ENCODE measurements at regions not wholly inside any gene's neighbourhood (a gene's known extent, or its start where the extent isn't known, plus 50 kb on each side); places are given as distances from the start of the nearest gene placed in this dataset.

DNA sequence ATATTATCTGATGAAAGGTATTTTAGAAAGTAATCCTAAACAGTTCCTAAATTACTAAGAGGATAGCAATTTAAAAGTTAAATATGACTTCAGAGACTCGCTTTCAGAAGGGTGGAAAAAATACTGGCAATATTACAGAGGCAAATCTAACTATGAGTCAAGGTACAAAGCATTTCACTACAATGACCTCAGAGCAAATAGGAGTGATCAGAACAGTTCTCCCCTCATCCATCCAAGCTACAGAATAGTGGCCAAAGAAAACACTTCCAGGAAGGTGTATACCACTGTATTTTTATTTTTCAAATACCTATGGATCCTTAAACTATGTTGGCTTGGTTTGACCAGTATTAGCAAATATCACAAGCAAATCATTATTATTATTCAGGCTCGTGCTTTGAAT lies 112.8 kb upstream of the ODAD2 start:
- no peak for ATAC-seq
- Histone ChIP-seq H3K4me3 (no peak overlapping the region), H3K4me2 (no peak overlapping the region), H3K4me1 (no peaks in the 10 kb centered on the region), H3K9me3 (no peaks in the 10 kb centered on the region), H3K27ac (no peak overlapping the region)
- 3% methylated on average over 2 of the region's 2 CpGs for WGBS (ENCODE audit: missing lambda C conversion rate)
- DNase-seq (ENCODE audit: low read depth in 1 of 2, low spot score in 1 of 2), result no peak
- TF ChIP-seq RARB (CRISPR knock-in tag; IDR thresholded peaks at IDR 0.05) (no peak), EHMT2 (IDR thresholded peaks at IDR 0.05; ENCODE audit: low read depth) (no peak), PHF8 (IDR thresholded peaks at IDR 0.05; ENCODE audit: borderline replicate concordance, low read depth) (no peak), RFX5 (IDR thresholded peaks at IDR 0.05) (no peak), BHLHE40 (IDR thresholded peaks at IDR 0.05; ENCODE audit: low read depth, low read length) (no peak), HEYL (CRISPR knock-in tag; IDR thresholded peaks at IDR 0.05) (no peak), GATA3 (IDR thresholded peaks at IDR 0.05; ENCODE audit: borderline replicate concordance) (no peak), RNF2 (IDR thresholded peaks at IDR 0.05; ENCODE audit: borderline replicate concordance, low read depth) (no peak), SMC3 (IDR thresholded peaks at IDR 0.05) (no peak), SREBF2 (IDR thresholded peaks at IDR 0.05) (no peak), ZNF302 (CRISPR knock-in tag; IDR thresholded peaks at IDR 0.05) (no peak), CHD4 (IDR thresholded peaks at IDR 0.05; ENCODE audit: borderline replicate concordance) (no peak)
- no peak for FAIRE-seq
- POLR2A ChIA-PET, result no interaction called here
- CTCF ChIA-PET, result no interaction called here

DNA sequence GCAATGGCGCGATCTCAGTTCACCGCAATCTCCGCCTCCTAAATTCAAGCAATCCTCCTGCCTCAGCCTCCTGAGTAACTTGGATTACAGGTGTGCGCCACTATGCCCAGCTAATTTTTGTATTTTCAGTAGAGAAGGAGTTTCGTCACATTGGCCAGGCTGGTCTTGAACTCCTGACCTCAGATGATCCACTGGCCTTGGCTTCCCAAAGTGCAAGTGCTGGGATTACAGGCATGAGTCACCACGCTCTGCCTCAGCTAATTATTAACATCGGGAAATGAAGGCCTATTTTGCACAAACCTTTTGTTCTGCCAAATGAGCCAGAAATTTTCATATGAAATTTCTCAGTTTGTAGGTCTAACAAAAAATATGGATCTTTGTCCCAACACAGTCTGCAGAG lies 106.7 kb upstream of the ODAD2 start:
- CTCF ChIA-PET, result no interaction called here
- TF ChIP-seq CHD2 (IDR thresholded peaks at IDR 0.05; ENCODE audit: low read length, partially characterized antibody) (no peak), CBX8 (IDR thresholded peaks at IDR 0.05) (no peak)
- Histone ChIP-seq H3K4me1 (no peaks in the 10 kb centered on the region), H3K27ac (no peak overlapping the region), H3K4me2 (no peak overlapping the region), H3K9me3 (no peaks in the 10 kb centered on the region), H3K4me3 (no peak overlapping the region)
- 52% methylated on average over 8 of the region's 8 CpGs for WGBS (ENCODE audit: missing lambda C conversion rate)
- FAIRE-seq (no peak), DNase-seq (ENCODE audit: low read depth in 1 of 2, low spot score in 1 of 2) (no peak), ATAC-seq (no peak)
- POLR2A ChIA-PET, result no interaction called here

- ATAC-seq, result no peak
- FAIRE-seq, result no peak
- no peaks in the 10 kb centered on the region for H3K4me1 ChIP-seq
- CTCF ChIA-PET, result no interaction called here
- no peak for TF ChIP-seq HES2 (IDR thresholded peaks at IDR 0.05)
- TF ChIP-seq E2F6 (IDR thresholded peaks at IDR 0.05; ENCODE audit: borderline replicate concordance, low read depth), result no peak
- TF ChIP-seq PHF8 (IDR thresholded peaks at IDR 0.05; ENCODE audit: borderline replicate concordance, low read depth), result no peak
- no peak for TF ChIP-seq FOSL2 (IDR thresholded peaks at IDR 0.05)
- no peak for TF ChIP-seq FOSL2 (CRISPR knock-in tag; IDR thresholded peaks at IDR 0.05)
- TF ChIP-seq HOXB5 (CRISPR knock-in tag; IDR thresholded peaks at IDR 0.05), result no peak
- TF ChIP-seq USF2 (IDR thresholded peaks at IDR 0.05), result no peak
- TF ChIP-seq CEBPB (IDR thresholded peaks at IDR 0.05), result no peak
- TF ChIP-seq TP53 (CRISPR knock-in tag; IDR thresholded peaks at IDR 0.05), result no peak
- no peak for TF ChIP-seq BHLHE40 (IDR thresholded peaks at IDR 0.05; ENCODE audit: low read depth, low read length)
- TF ChIP-seq CHD4 (IDR thresholded peaks at IDR 0.05; ENCODE audit: borderline replicate concordance), result no peak
- no peak for TF ChIP-seq ZNF302 (CRISPR knock-in tag; IDR thresholded peaks at IDR 0.05)
- TF ChIP-seq POLR2A (IDR thresholded peaks at IDR 0.05; ENCODE audit: low read length), result no peak
- no peak for TF ChIP-seq RAD21 (conservative IDR thresholded peaks at IDR 0.05 in 1 of 2, IDR thresholded peaks at IDR 0.05 in 1 of 2)
- TF ChIP-seq JUN (IDR thresholded peaks at IDR 0.05), result no peak
- TF ChIP-seq FOSB (CRISPR knock-in tag; IDR thresholded peaks at IDR 0.05), result no peak
- TF ChIP-seq, protein P1, sequence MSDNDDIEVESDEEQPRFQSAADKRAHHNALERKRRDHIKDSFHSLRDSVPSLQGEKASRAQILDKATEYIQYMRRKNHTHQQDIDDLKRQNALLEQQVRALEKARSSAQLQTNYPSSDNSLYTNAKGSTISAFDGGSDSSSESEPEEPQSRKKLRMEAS (IDR thresholded peaks at IDR 0.05), result no peak
- TF ChIP-seq ESRRA (IDR thresholded peaks at IDR 0.05; ENCODE audit: borderline replicate concordance, low read length), result no peak
- TF ChIP-seq, protein P2, sequence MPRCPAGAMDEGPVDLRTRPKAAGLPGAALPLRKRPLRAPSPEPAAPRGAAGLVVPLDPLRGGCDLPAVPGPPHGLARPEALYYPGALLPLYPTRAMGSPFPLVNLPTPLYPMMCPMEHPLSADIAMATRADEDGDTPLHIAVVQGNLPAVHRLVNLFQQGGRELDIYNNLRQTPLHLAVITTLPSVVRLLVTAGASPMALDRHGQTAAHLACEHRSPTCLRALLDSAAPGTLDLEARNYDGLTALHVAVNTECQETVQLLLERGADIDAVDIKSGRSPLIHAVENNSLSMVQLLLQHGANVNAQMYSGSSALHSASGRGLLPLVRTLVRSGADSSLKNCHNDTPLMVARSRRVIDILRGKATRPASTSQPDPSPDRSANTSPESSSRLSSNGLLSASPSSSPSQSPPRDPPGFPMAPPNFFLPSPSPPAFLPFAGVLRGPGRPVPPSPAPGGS (IDR thresholded peaks at IDR 0.05), result no peak
- TF ChIP-seq RFX5 (IDR thresholded peaks at IDR 0.05), result no peak
- WGBS (ENCODE audit: missing lambda C conversion rate), result 3% methylated on average over 3 of the region's 3 CpGs
- POLR2A ChIA-PET, result no interaction called here
- H3K4me3 ChIP-seq, result no peak overlapping the region
- no peak overlapping the region for H3K4me2 ChIP-seq
- H3K27ac ChIP-seq, result no peak overlapping the region
- no peak for DNase-seq (ENCODE audit: low read depth in 1 of 2, low spot score in 1 of 2)
- H3K9me3 ChIP-seq, result no peaks in the 10 kb centered on the region
Measured at GRCh38 chr10:28097633-28098032, 98.8 kb upstream of the ODAD2 start.
